HCT116 (cell line): ENCODE measurements at regions not wholly inside any gene's neighbourhood (a gene's known extent, or its start where the extent isn't known, plus 50 kb on each side); places are given as distances from the start of the nearest gene placed in this dataset.

ENCODE experiments used
- ATAC-seq: fragments of 200-7000 bp; cut with Tn5 transposase; 2 replicates; pipeline ENCODE4 v1.9.1; 2020; ENCODE audit warnings: mild to moderate bottlenecking, moderate library complexity
- BruUV-seq: library from RNA; stranded (reverse); fragments of 400-500 nt; replicated peaks from 2 replicates; lab custom pipeline; 2021; lab: Mats Ljungman, UMichigan
- CTCF ChIA-PET: fragments of 300-600 bp; sonication (Branson Sonifier 250); formaldehyde crosslinking; loops from one replicate; lab custom pipeline; 2021; ENCODE audit warnings: antibody characterized with exemption; lab: Charles Lee
- POLR2A ChIA-PET: fragments of 300-600, 350-600 bp; sonication (Branson Sonifier 250); formaldehyde crosslinking; loops from one replicate; lab custom pipeline; 2021; ENCODE audit warnings: antibody characterized with exemption; lab: Charles Lee
- RAD21 ChIA-PET, 2 experiments: fragments of 300-600 bp; sonication (Branson Sonifier 250); formaldehyde crosslinking; loops; one replicate each; lab custom pipeline; 2023; ENCODE audit warnings: low total read pairs in 2 of 2; ENCODE audit not compliant: uncharacterized antibody in 2 of 2, unreplicated experiment in 2 of 2, low non-redundant PET in 1 of 2; lab: Charles Lee
- DNase-seq: peaks from one replicate; pipeline ENCODE4 v3.0.0-alpha.2; 2010; ENCODE audit warnings: low read depth, low spot score
- H2AFZ ChIP-seq: fragments of 200-600 bp; shearing (Covaris generic), sonication (generic); 2 replicates; pipeline ENCODE4 v1.6.1; 2017; ENCODE audit warnings: low read depth, mixed run types, mixed read lengths, antibody characterized with exemption, low read length; ENCODE audit not compliant: poor library complexity, severe bottlenecking
- H3K27ac ChIP-seq: 2 replicates; pipeline ENCODE4 v1.5.1; 2012; ENCODE audit warnings: low read depth, low read length
- H3K27me3 ChIP-seq: fragments of 200-600 bp; sonication (generic); 2 replicates; pipeline ENCODE4 v1.6.1; 2016; ENCODE audit warnings: mixed run types, low read length, mixed read lengths; ENCODE audit not compliant: insufficient read depth
- H3K36me3 ChIP-seq, 2 experiments: fragments of 200-500 bp in 1 of 2; fragments of 200-600 bp in 1 of 2; sonication (Bioruptor generic) in 1 of 2; sonication (generic) in 1 of 2; 2 replicates each; pipeline versions ENCODE4 v1.5.1 to v1.6.1; 2014 to 2016; ENCODE audit warnings: low read length in 2 of 2, inconsistent platforms in 1 of 2, mixed read lengths in 1 of 2, mixed run types in 1 of 2; ENCODE audit not compliant: insufficient read depth in 2 of 2, control insufficient read depth in 1 of 2
- H3K4me1 ChIP-seq, 2 experiments: fragments of 200-600 bp in 1 of 2; sonication (generic) in 1 of 2; 2 replicates each; pipeline versions ENCODE4 v1.5.1 to v1.6.1; 2012 to 2017; ENCODE audit warnings: low read length in 2 of 2, inconsistent platforms in 1 of 2, mild to moderate bottlenecking in 1 of 2, mixed read lengths in 1 of 2, mixed run types in 1 of 2, moderate library complexity in 1 of 2; ENCODE audit not compliant: insufficient read depth in 2 of 2, control insufficient read depth in 1 of 2
- H3K4me2 ChIP-seq: fragments of 200-600 bp; sonication (generic); 2 replicates; pipeline ENCODE4 v1.6.1; 2017; ENCODE audit warnings: mixed run types, low read length, mixed read lengths
- H3K4me3 ChIP-seq, 2 experiments: fragments of 200-600 bp in 1 of 2; sonication (generic) in 1 of 2; replicated peaks in 1 of 2; 2 replicates each; pipeline ENCODE4 v1.5.1; 2011 to 2016; ENCODE audit warnings: low read length in 2 of 2, control low read depth in 1 of 2, low read depth in 1 of 2, mild to moderate bottlenecking in 1 of 2, mixed read lengths in 1 of 2, mixed run types in 1 of 2
- H3K79me2 ChIP-seq: fragments of 200-600 bp; sonication (generic); 2 replicates; pipeline ENCODE4 v1.6.1; 2017; ENCODE audit warnings: mild to moderate bottlenecking, mixed run types, low read length, moderate library complexity, mixed read lengths; ENCODE audit not compliant: insufficient read depth
- H3K9ac ChIP-seq: fragments of 200-600 bp; sonication (generic); 2 replicates; pipeline ENCODE4 v1.6.1; 2016; ENCODE audit warnings: low read length, mixed read lengths
- H3K9me2 ChIP-seq: fragments of 200-600 bp; sonication (generic), shearing (Covaris generic); 2 replicates; pipeline ENCODE4 v1.6.1; 2017; ENCODE audit warnings: mixed run types, mild to moderate bottlenecking, moderate library complexity; ENCODE audit not compliant: insufficient read depth
- H3K9me3 ChIP-seq, 2 experiments: fragments of 200-500 bp in 1 of 2; fragments of 200-600 bp in 1 of 2; sonication (Bioruptor generic) in 1 of 2; sonication (generic) in 1 of 2; 2 replicates each; pipeline ENCODE4 v1.6.1; 2014 to 2017; ENCODE audit warnings: low read length in 2 of 2, mixed read lengths in 2 of 2, inconsistent platforms in 1 of 2, low read depth in 1 of 2, mild to moderate bottlenecking in 1 of 2, mixed run types in 1 of 2, moderate library complexity in 1 of 2; ENCODE audit not compliant: control insufficient read depth in 1 of 2, insufficient read depth in 1 of 2
- H4K20me1 ChIP-seq: fragments of 200-600 bp; sonication (generic), shearing (Covaris generic); 2 replicates; pipeline ENCODE4 v1.6.1; 2017; ENCODE audit warnings: mixed run types, mild to moderate bottlenecking, moderate library complexity; ENCODE audit not compliant: insufficient read depth
- CBX3 ChIP-seq: IDR thresholded peaks from 2 replicates; pipeline ENCODE4 v1.6.1; 2012; ENCODE audit warnings: low read depth
- CTCF ChIP-seq, 3 experiments: fragments of 200-600 bp in 1 of 3; sonication (generic) in 1 of 3; IDR thresholded peaks in 2 of 3; conservative IDR thresholded peaks in 1 of 3; 2 replicates each; pipeline ENCODE4 v1.5.1; 2012 to 2017; ENCODE audit warnings: low read depth in 2 of 3, low read length in 2 of 3, antibody characterized with exemption in 1 of 3, borderline replicate concordance in 1 of 3, control low read depth in 1 of 3, mild to moderate bottlenecking in 1 of 3, mixed read lengths in 1 of 3, mixed run types in 1 of 3, moderate library complexity in 1 of 3; ENCODE audit not compliant: insufficient read depth in 1 of 3
- ELF1 ChIP-seq: IDR thresholded peaks from 2 replicates; pipeline ENCODE4 v1.6.1; 2012; ENCODE audit warnings: low read depth, borderline replicate concordance
- EZH2phosphoT487 ChIP-seq: fragments of 200-600 bp; IDR thresholded peaks from 2 replicates; pipeline ENCODE4 v1.6.1; 2018; ENCODE audit warnings: antibody characterized with exemption, borderline replicate concordance
- FOSL1 ChIP-seq: IDR thresholded peaks from 2 replicates; pipeline ENCODE4 v1.6.1; 2012; ENCODE audit warnings: low read depth
- MAX ChIP-seq: IDR thresholded peaks from 2 replicates; pipeline ENCODE4 v1.6.1; 2012
- RAD21 ChIP-seq: IDR thresholded peaks from 2 replicates; pipeline ENCODE4 v1.6.1; 2012; ENCODE audit warnings: low read depth, mild to moderate bottlenecking
- REST ChIP-seq: IDR thresholded peaks from 2 replicates; pipeline ENCODE4 v1.6.1; 2012; ENCODE audit warnings: low read depth
- TCF7L2 ChIP-seq: IDR thresholded peaks from 2 replicates; pipeline ENCODE4 v1.7.0; 2011; ENCODE audit warnings: borderline replicate concordance, inconsistent platforms; ENCODE audit not compliant: insufficient read depth, insufficient read length; ENCODE audit errors: extremely low read depth
- ZFX ChIP-seq: fragments of 450-650 bp; IDR thresholded peaks from 2 replicates; pipeline ENCODE4 v1.6.1; 2017
- intact Hi-C: fragments of 100-400 bp; cut with micrococcal nuclease; formaldehyde crosslinking; loops from 2 replicates; pipeline ENCODE4 v1.10.0; 2022

- CTCF ChIA-PET, result no interaction called here
- peak in 2 of 3 experiments; percentile 28 to 39; a peak in 3 of 6 replicates for TF ChIP-seq CTCF (IDR thresholded peaks at IDR 0.05 in 2 of 3, conservative IDR thresholded peaks at IDR 0.05 in 1 of 3; ENCODE audit: borderline replicate concordance in 1 of 3, insufficient read depth in 1 of 3, low read depth in 2 of 3, low read length in 2 of 3)
- TF ChIP-seq RAD21, result peak; percentile 10; the same call in 1 of the 2 replicates
- TF ChIP-seq EZH2phosphoT487, result no peak
- TF ChIP-seq, all 23 proteins: peak for 2
- intact Hi-C loops, result no loop called here
- ChIA-PET POLR2A (no interaction called here), RAD21 (no interaction called here)
- no peaks in the 10 kb centered on the region for H4K20me1 ChIP-seq
- DNase-seq (no peak), ATAC-seq (peak; percentile 68; the same call in 1 of the 2 replicates)
- no peaks in the 10 kb centered on the region for H3K9me2 ChIP-seq
- no peaks in the 10 kb centered on the region for H3K27me3 ChIP-seq
- H3K4me1 ChIP-seq, result no peaks in the 10 kb centered on the region
- no peak overlapping the region for H3K27ac ChIP-seq
- H3K9me3 ChIP-seq, result no peaks in the 10 kb centered on the region
- no peaks in the 10 kb centered on the region for H3K79me2 ChIP-seq
- H2AFZ ChIP-seq, result no peak overlapping the region
- no TSS peak for BruUV-seq
- no peak overlapping the region for H3K4me3 ChIP-seq
- no peak overlapping the region for H3K9ac ChIP-seq
- no peaks in the 10 kb centered on the region for H3K36me3 ChIP-seq
- no peak overlapping the region for H3K4me2 ChIP-seq
Observed at GRCh38 chr4:133584714-133585113, 435.6 kb downstream of the PCDH10 start.

- Histone ChIP-seq H3K27ac (no peak overlapping the region), H3K9ac (no peak overlapping the region)
- TF ChIP-seq CBX3, result no peak
- TF ChIP-seq ELF1, result no peak
- TF ChIP-seq ZFX, result no peak
- TF ChIP-seq FOSL1, result no peak
- no peak for TF ChIP-seq REST
- TF ChIP-seq MAX, result no peak
- TF ChIP-seq TCF7L2, result no peak
- no peak for TF ChIP-seq RAD21
- TF ChIP-seq, all 23 proteins: peak for 0
- H3K27me3 ChIP-seq, result no peaks in the 10 kb centered on the region
- H3K36me3 ChIP-seq, result no peaks in the 10 kb centered on the region
- DNase-seq, result no peak
- H2AFZ ChIP-seq, result no peak overlapping the region
- no peaks in the 10 kb centered on the region for H3K4me1 ChIP-seq
- H3K4me3 ChIP-seq, result no peak overlapping the region
- no peaks in the 10 kb centered on the region for H3K79me2 ChIP-seq
- no peak for ATAC-seq
- no peaks in the 10 kb centered on the region for H3K9me2 ChIP-seq
- H3K9me3 ChIP-seq, result no peaks in the 10 kb centered on the region
- no peak overlapping the region for H3K4me2 ChIP-seq
- BruUV-seq, result no TSS peak
- RAD21 ChIA-PET, result no interaction called here
- intact Hi-C loops, result no loop called here
- H4K20me1 ChIP-seq, result no peaks in the 10 kb centered on the region
- POLR2A ChIA-PET, result no interaction called here
- CTCF ChIA-PET, result no interaction called here
Observed at GRCh38 chr4:133581996-133582619, 433.0 kb downstream of the PCDH10 start.
